Large intestine (tissue), 3 donors: ENCODE measurements at regions not wholly inside any gene's neighbourhood (a gene's known extent, or its start where the extent isn't known, plus 50 kb on each side); places are given as distances from the start of the nearest gene placed in this dataset.

ENCODE experiments used
- DNase-seq, 2 donors: peaks; one replicate each; pipeline versions ENCODE4 v3.0.0 to v3.0.0-alpha.2; 2013
- H3K27ac ChIP-seq: one replicate; pipeline ENCODE4 v1.5.1; 2013; ENCODE audit warnings: low read length
- H3K27me3 ChIP-seq: 2 replicates; pipeline ENCODE4 v1.6.1; 2013; ENCODE audit warnings: low read length; ENCODE audit not compliant: control insufficient read depth, insufficient read depth
- H3K36me3 ChIP-seq: 2 replicates; pipeline ENCODE4 v1.6.1; 2013; ENCODE audit warnings: low read length; ENCODE audit not compliant: control insufficient read depth, insufficient read depth
- H3K4me1 ChIP-seq: one replicate; pipeline ENCODE4 v1.6.1; 2013; ENCODE audit warnings: low read length; ENCODE audit not compliant: control insufficient read depth, insufficient read depth
- H3K4me3 ChIP-seq: one replicate; pipeline ENCODE4 v1.5.1; 2013; ENCODE audit warnings: low read length
- H3K9me3 ChIP-seq: one replicate; pipeline ENCODE4 v1.6.1; 2013; ENCODE audit warnings: mild to moderate bottlenecking, low read depth, low read length, moderate library complexity; ENCODE audit not compliant: control insufficient read depth
- WGBS: methylation state at CpG from one replicate; pipeline ENCODE4 v1.1.5; 2013; ENCODE audit warnings: low lambda C conversion rate; ENCODE audit not compliant: insufficient coverage; 5-methylcytosine and 5-hydroxymethylcytosine counted together

DNA sequence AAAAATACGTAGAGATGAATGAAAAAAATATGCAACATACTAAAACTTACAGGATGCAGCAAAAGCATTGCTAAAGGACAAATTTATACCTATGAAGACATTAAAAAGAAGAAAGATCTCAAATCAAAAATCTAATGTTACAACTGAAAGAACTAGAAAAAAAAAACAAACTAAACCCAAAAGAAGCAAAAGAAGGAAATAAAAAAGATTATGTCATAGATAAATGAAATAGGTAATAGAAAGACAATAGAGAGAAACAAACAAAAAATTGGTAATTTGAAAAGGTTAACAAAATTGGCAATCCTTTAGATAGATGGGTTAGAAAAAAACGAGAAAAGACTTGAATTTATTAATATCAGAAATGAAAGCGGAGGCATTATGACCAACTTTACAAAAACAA lies 1000.2 kb downstream of the TLE4 start:
- Histone ChIP-seq H3K9me3 (no peaks in the 10 kb centered on the region), H3K27me3 (no peaks in the 10 kb centered on the region), H3K27ac (no peak overlapping the region), H3K4me3 (no peak overlapping the region), H3K4me1 (no peaks in the 10 kb centered on the region), H3K36me3 (no peaks in the 10 kb centered on the region)
- 94% methylated on average over 3 of the region's 3 CpGs for WGBS
- DNase-seq = no peak

DNA sequence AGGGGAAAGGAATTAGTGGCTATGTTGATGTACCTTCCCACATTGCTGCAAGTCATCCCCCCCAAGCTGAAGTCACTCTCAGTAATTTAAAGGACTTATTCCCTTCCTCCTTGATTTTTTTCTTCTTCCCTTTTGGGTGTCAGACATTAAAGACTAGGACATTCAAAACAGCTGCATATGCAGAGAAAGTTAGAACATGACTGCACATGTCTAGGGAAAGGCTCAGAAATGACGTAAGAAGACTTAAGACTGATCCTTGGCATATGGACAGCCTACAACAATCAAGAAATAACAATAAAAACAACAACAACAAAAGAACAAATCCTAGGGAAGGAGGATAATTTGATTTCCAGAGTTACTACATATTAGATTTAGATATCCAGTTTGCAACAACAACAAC lies 997.5 kb downstream of the TLE4 start:
- Histone ChIP-seq H3K4me1 (no peaks in the 10 kb centered on the region), H3K27me3 (no peaks in the 10 kb centered on the region), H3K4me3 (no peak overlapping the region), H3K9me3 (no peaks in the 10 kb centered on the region), H3K36me3 (no peaks in the 10 kb centered on the region), H3K27ac (no peak overlapping the region)
- no CpG with 5 or more reads among the region's 1 CpG for WGBS
- DNase-seq = no peak

DNA sequence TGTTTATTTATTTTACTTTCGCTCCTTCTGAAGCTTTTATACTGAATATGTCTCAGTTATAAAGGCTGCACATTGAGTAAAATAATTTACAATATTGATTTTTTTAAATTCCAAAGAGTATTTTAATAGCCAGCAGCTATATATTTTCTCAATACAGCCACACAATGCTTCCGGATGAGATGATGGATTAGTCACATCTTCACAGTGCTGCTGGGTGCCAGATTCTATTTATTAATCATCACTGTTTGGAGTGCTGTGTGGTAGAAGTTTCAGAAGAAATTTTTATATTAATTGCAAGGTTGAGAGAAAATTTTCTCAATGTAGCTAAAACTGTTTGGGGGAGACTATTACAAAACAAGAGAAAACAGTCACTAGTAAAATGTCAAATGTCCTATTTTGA lies 989.8 kb downstream of the TLE4 start:
- Histone ChIP-seq H3K27ac (no peak overlapping the region), H3K9me3 (peaks cover 3% of the 10 kb centered on the region), H3K4me1 (no peaks in the 10 kb centered on the region), H3K4me3 (no peak overlapping the region), H3K27me3 (no peaks in the 10 kb centered on the region), H3K36me3 (no peaks in the 10 kb centered on the region)
- DNase-seq = no peak
- 100% methylated on average over 1 of the region's 2 CpGs for WGBS

DNA sequence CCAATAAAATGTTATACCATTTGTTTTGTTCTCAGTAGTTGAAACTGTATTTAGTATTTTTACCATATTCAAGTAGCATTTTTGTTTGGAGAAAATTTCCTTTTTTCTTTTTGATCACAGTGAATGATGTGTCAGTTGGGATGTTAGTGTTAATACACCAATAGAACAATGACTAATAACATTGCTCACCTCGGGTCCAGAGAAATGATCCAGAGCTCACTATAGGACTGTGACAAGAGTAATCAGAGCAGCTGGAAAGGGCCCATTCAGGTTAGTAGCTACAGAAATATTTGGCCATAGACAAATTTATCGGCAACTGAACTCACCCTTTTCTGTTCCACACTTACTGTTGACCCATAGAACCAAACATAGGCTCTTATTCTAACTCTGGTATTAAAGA lies 989.2 kb downstream of the TLE4 start:
- Histone ChIP-seq H3K36me3 (no peaks in the 10 kb centered on the region), H3K4me3 (no peak overlapping the region), H3K9me3 (peaks cover 3% of the 10 kb centered on the region), H3K27me3 (no peaks in the 10 kb centered on the region), H3K27ac (no peak overlapping the region), H3K4me1 (no peaks in the 10 kb centered on the region)
- DNase-seq = no peak
- 75% methylated on average over 1 of the region's 2 CpGs for WGBS

DNA sequence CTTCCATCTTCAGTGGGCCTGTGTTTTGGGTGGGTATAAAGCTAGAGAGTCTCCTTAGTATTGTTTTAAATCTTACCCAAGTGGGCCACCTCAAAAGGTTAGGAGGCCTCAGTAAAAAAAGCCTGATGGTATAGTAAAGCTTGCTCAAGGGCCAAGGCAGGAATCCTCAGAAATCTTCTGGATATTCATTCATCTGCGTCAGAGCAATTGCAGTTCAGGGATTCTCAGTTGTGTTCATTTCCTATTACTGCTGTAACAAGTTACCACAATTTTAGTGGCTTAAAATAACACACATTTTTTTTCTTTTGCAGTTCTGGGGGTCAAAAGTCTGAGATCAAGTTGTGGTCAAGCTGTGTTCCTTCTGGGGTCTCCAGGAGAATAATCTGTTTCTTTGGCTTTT lies 985.5 kb downstream of the TLE4 start:
- no peak overlapping the region for H3K27ac ChIP-seq
- H3K27me3 ChIP-seq = no peaks in the 10 kb centered on the region
- no peak overlapping the region for H3K4me3 ChIP-seq
- 80% methylated on average over 1 of the region's 1 CpG for WGBS
- H3K4me1 ChIP-seq = no peaks in the 10 kb centered on the region
- no peaks in the 10 kb centered on the region for H3K9me3 ChIP-seq
- H3K36me3 ChIP-seq = no peaks in the 10 kb centered on the region
- no peak for DNase-seq

DNA sequence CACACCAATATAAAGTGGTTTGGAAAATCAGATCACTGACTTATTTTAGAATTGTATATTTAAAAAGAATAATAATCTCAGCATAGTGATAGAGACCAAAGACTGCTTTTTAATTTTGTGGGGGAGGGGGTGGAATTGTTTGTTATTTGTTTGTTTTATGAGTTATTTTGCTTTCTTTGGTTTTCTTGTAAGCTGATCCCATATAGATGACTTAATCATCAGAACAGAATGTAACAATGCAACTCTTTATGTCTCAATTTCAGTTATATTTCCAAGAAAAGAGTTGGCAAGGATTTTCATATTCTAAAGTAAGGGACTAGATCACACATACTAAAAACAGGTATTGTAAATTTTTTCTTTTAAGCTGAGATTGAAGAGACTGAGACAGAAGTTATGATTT lies 984.9 kb downstream of the TLE4 start:
- H3K9me3 ChIP-seq = no peaks in the 10 kb centered on the region
- H3K27ac ChIP-seq = no peak overlapping the region
- DNase-seq = no peak

DNA sequence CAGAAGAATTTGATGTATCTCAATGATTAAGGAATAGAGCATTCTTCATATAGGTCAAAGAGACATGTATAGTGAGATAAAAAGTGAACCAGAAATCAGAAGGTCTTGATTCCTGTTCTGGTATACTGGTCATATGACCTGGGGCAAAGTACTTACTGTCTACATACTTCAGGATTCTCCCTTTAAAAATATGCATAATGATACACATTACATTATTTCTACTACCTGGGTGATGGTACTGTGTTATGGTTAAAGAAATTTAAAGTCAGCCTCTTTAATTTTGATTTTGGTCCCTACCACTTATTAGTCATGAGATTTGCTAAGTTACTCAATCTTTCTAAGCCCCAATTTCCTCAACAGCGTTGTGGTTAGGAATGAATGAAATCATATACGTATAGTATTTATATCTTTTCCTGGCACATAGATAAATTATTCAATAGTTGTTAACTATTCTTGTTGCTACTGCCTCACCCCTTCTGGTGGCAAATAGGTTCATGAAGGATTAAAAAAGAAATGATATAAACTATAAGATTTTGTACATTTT lies 984.1 kb downstream of the TLE4 start:
- no peaks in the 10 kb centered on the region for H3K27me3 ChIP-seq
- no peaks in the 10 kb centered on the region for H3K36me3 ChIP-seq
- no peaks in the 10 kb centered on the region for H3K4me1 ChIP-seq
- no peaks in the 10 kb centered on the region for H3K9me3 ChIP-seq
- DNase-seq = no peak
- WGBS = 80% methylated on average over 1 of the region's 2 CpGs
- H3K27ac ChIP-seq = no peak overlapping the region
- no peak overlapping the region for H3K4me3 ChIP-seq

More for the DNA sequence above, 984.9 kb downstream of the TLE4 start:
- H3K36me3 ChIP-seq = no peaks in the 10 kb centered on the region
- no peaks in the 10 kb centered on the region for H3K27me3 ChIP-seq
- H3K4me1 ChIP-seq = no peaks in the 10 kb centered on the region
- H3K4me3 ChIP-seq = no peak overlapping the region

DNA sequence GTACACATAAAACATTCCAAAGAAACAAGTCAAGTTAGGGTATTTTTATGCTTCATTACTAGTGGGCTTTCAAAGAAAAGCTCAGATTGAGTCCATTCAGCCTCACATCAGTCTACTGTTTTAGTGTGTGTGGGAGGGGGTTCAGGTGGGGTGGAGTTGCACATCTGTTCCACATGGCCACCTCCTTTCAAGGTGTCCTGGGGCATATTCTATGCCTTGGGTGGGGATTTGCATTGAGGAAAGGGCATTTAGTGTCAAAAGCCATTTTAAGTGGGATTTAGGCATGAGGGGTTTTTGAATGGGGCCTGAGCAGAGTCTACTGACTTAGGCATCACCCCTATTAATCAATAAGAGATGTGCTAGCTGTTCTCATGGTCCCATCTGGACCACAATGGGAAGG lies 983.1 kb downstream of the TLE4 start:
- Histone ChIP-seq H3K27me3 (no peaks in the 10 kb centered on the region), H3K4me1 (no peaks in the 10 kb centered on the region), H3K27ac (no peak overlapping the region), H3K9me3 (no peaks in the 10 kb centered on the region), H3K4me3 (no peak overlapping the region), H3K36me3 (no peaks in the 10 kb centered on the region)
- DNase-seq = no peak

DNA sequence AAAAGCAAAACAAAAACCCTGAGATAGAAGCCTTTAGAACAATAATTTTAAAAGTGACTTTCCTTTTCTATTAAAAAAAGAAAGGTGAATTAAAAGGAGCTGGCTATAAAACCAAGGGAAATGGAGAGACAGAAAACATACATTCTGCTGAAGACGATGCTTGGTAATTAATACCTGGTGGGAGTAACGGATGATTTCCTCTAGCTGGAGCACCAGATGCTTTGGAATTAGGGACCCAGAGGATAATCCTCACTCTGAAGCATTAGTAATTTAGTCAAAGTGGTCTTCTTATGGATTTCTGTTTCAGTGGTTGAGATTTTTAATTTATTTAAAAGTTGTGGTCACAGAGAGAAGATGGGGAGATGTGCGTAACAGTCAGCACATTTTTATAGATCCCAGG lies 982.5 kb downstream of the TLE4 start:
- DNase-seq = no peak
- WGBS = 93% methylated on average over 2 of the region's 3 CpGs
- Histone ChIP-seq H3K9me3 (no peaks in the 10 kb centered on the region), H3K4me1 (no peaks in the 10 kb centered on the region), H3K4me3 (no peak overlapping the region), H3K27me3 (no peaks in the 10 kb centered on the region), H3K27ac (no peak overlapping the region), H3K36me3 (no peaks in the 10 kb centered on the region)

DNA sequence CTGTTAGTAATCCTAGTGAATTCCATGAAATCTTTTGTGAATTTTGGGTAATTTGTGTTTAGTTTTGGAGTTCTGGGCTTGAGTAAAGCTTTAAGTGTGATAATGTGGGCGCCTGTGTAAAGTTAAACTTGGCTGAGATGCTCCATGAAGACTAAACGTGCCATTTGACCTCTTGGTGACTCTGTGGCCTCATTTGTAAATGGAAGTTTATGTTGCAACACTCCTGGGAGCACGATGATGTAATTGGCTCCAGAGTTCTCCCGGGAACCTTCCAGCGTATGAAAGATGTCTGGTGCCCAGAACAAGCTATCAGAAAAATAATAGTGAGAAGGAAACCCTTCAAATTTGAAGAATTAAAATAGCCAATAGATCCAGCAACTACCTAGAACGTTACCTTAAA lies 981.2 kb downstream of the TLE4 start:
- no peaks in the 10 kb centered on the region for H3K27me3 ChIP-seq
- H3K9me3 ChIP-seq = no peaks in the 10 kb centered on the region
- WGBS = 50% methylated on average over 1 of the region's 6 CpGs
- no peak for DNase-seq
- H3K4me3 ChIP-seq = no peak overlapping the region
- H3K36me3 ChIP-seq = no peaks in the 10 kb centered on the region
- H3K27ac ChIP-seq = no peak overlapping the region
- H3K4me1 ChIP-seq = no peaks in the 10 kb centered on the region

DNA sequence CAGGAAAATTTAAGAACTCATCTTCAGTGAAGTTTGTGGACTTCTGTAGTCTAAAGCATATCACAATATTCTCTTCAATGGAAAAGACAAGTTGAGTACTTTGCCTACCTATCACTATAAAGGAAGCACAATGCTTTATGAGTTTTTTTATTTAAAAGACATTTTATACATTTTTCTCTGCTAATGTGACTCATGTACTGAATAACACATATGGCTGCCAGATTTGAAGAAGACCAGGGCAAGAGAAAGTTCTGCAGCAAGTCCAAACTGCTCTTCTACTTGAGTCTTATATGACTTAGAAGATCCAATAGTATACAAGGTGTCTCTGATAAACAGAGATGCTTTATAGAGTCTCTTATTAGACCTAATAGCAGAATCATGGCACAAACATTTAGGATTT lies 978.4 kb downstream of the TLE4 start:
- H3K27me3 ChIP-seq = no peaks in the 10 kb centered on the region
- no peaks in the 10 kb centered on the region for H3K4me1 ChIP-seq
- H3K9me3 ChIP-seq = no peaks in the 10 kb centered on the region
- no peak overlapping the region for H3K27ac ChIP-seq
- no peak overlapping the region for H3K4me3 ChIP-seq
- DNase-seq = no peak
- H3K36me3 ChIP-seq = no peaks in the 10 kb centered on the region
